ENCODE measurements at regions not wholly inside any gene's neighbourhood (a gene's known extent, or its start where the extent isn't known, plus 50 kb on each side); places are given as distances from the start of the nearest gene placed in this dataset.

GRCh38 chr6:43904311-43905123 lies 134.5 kb downstream of the VEGFA start:
- DNase-seq (ENCODE audit: low spot score): peak; percentile 49

GRCh38 chr6:43903739-43904290 lies 133.8 kb downstream of the VEGFA start:
- no peak for DNase-seq (ENCODE audit: low spot score)

- DNase-seq (ENCODE audit: low spot score): no peak
Measured at GRCh38 chr6:43901733-43902230, 131.8 kb downstream of the VEGFA start.

GRCh38 chr6:43900916-43901732 lies 131.1 kb downstream of the VEGFA start:
- no peak for DNase-seq (ENCODE audit: low spot score)

- no peak for DNase-seq (ENCODE audit: low spot score)
Measured at GRCh38 chr6:43900560-43900915, 130.5 kb downstream of the VEGFA start.

GRCh38 chr6:43899830-43900229 lies 129.8 kb downstream of the VEGFA start:
- DNase-seq (ENCODE audit: low spot score): no peak

- DNase-seq (ENCODE audit: low spot score): no peak
Measured at GRCh38 chr6:43898358-43899131, 128.5 kb downstream of the VEGFA start.

- DNase-seq (ENCODE audit: low spot score): no peak
Measured at GRCh38 chr6:43897571-43898302, 127.7 kb downstream of the VEGFA start.

- DNase-seq (ENCODE audit: low spot score): no peak
Measured at GRCh38 chr6:43896329-43897255, 126.6 kb downstream of the VEGFA start.

GRCh38 chr6:43895656-43896328 lies 125.8 kb downstream of the VEGFA start:
- no peak for DNase-seq (ENCODE audit: low spot score)

GRCh38 chr6:43893073-43893472 lies 123.1 kb downstream of the VEGFA start:
- DNase-seq (ENCODE audit: low spot score): no peak

- no peak for DNase-seq (ENCODE audit: low spot score)
Measured at GRCh38 chr6:43891072-43891870, 121.3 kb downstream of the VEGFA start.

GRCh38 chr6:43890197-43891062 lies 120.4 kb downstream of the VEGFA start:
- no peak for DNase-seq (ENCODE audit: low spot score)

GRCh38 chr6:43887906-43888683 lies 118.1 kb downstream of the VEGFA start:
- DNase-seq (ENCODE audit: low spot score): peak; percentile 28

- DNase-seq (ENCODE audit: low spot score): peak; percentile 70
Measured at GRCh38 chr6:43887340-43887858, 117.4 kb downstream of the VEGFA start.

- DNase-seq (ENCODE audit: low spot score): no peak
Measured at GRCh38 chr6:43886717-43887339, 116.8 kb downstream of the VEGFA start.
